ENCODE measurements at regions not wholly inside any gene's neighbourhood (a gene's known extent, or its start where the extent isn't known, plus 50 kb on each side); places are given as distances from the start of the nearest gene placed in this dataset.

- ChIA-PET CTCF (no interaction called here), POLR2A (no interaction called here)
- TF ChIP-seq MYC (IDR thresholded peaks at IDR 0.05; ENCODE audit: low read depth, low read length) = no peak
- TF ChIP-seq POLR2A (IDR thresholded peaks at IDR 0.05; ENCODE audit: low read depth, low read length) = no peak
- TF ChIP-seq FOS (IDR thresholded peaks at IDR 0.05; ENCODE audit: borderline replicate concordance, insufficient read depth, low read length) = no peak
- no peak for TF ChIP-seq GATA2 (IDR thresholded peaks at IDR 0.05; ENCODE audit: insufficient read depth, insufficient read length, low read depth, low read length)
- no peak for TF ChIP-seq JUN (IDR thresholded peaks at IDR 0.05; ENCODE audit: borderline replicate concordance, insufficient read depth, insufficient read length, low read depth)
- Histone ChIP-seq H3K27ac (ENCODE audit: insufficient read depth, low read depth, low read length) (no peak overlapping the region), H3K4me2 (ENCODE audit: insufficient read depth, low read length) (no peak overlapping the region), H4K20me1 (replicated peaks; ENCODE audit: control insufficient read depth, extremely low read depth, insufficient read depth, low read length) (no peaks in the 10 kb centered on the region), H3K9me1 (replicated peaks; ENCODE audit: control insufficient read depth, extremely low read depth, insufficient read depth, low read length) (no peaks in the 10 kb centered on the region), H3K9ac (replicated peaks; ENCODE audit: extremely low read depth, insufficient read depth, low read length) (no peak overlapping the region), H3K27me3 (ENCODE audit: control insufficient read depth in 2 of 2, insufficient read depth in 2 of 2, low read length in 2 of 2) (no peaks in the 10 kb centered on the region), H3K36me3 (ENCODE audit: control insufficient read depth in 2 of 2, extremely low read depth in 1 of 2, insufficient read depth in 2 of 2, low read length in 2 of 2) (no peaks in the 10 kb centered on the region), H2AFZ (ENCODE audit: low read depth, low read length) (no peak overlapping the region), H3K79me2 (ENCODE audit: control insufficient read depth, insufficient read depth, low read length) (no peaks in the 10 kb centered on the region), H3K9me3 (replicated peaks; ENCODE audit: control insufficient read depth, insufficient read depth, low read length) (no peaks in the 10 kb centered on the region), H3K4me3 (replicated peaks in 1 of 3; ENCODE audit: insufficient read depth in 1 of 3, low read depth in 1 of 3, low read length in 3 of 3) (no peak overlapping the region), H3K4me1 (ENCODE audit: control insufficient read depth, extremely low read depth, insufficient read depth, low read length) (no peaks in the 10 kb centered on the region)
- dilution Hi-C loops (cut with MboI; ENCODE audit: extremely low pct_ligation_motif_present, low sequenced_read_pairs) (no loop called here), intact Hi-C loops (cut with micrococcal nuclease) (no loop called here)
- no peak for DNase-seq (ENCODE audit: low read depth, low spot score)
- BruUV-seq (replicated peaks) = no TSS peak
- no peak for FAIRE-seq
Measured at GRCh38 chr4:36966756-36967460, 277.6 kb upstream of the NWD2 start.

- TF ChIP-seq POLR2AphosphoS5 (IDR thresholded peaks at IDR 0.05; ENCODE audit: insufficient read depth, low read depth, low read length) (no peak), GATA2 (IDR thresholded peaks at IDR 0.05; ENCODE audit: insufficient read depth, insufficient read length, low read depth, low read length) (no peak), MYC (IDR thresholded peaks at IDR 0.05; ENCODE audit: low read depth, low read length) (no peak), JUN (IDR thresholded peaks at IDR 0.05; ENCODE audit: borderline replicate concordance, insufficient read depth, insufficient read length, low read depth) (no peak), CTCF (IDR thresholded peaks at IDR 0.05; ENCODE audit: extremely low read depth in 1 of 2, insufficient read depth in 1 of 2, low read depth in 1 of 2, low read length in 2 of 2) (no peak), MAX (IDR thresholded peaks at IDR 0.05; ENCODE audit: insufficient read depth, insufficient read length) (no peak), FOS (IDR thresholded peaks at IDR 0.05; ENCODE audit: borderline replicate concordance, insufficient read depth, low read length) (no peak), EZH2 (IDR thresholded peaks at IDR 0.05; ENCODE audit: borderline replicate concordance, low read depth, low read length, severe bottlenecking) (no peak), POLR2A (IDR thresholded peaks at IDR 0.05; ENCODE audit: low read depth, low read length) (no peak)
- Histone ChIP-seq H3K79me2 (ENCODE audit: control insufficient read depth, insufficient read depth, low read length) (no peaks in the 10 kb centered on the region), H3K4me1 (ENCODE audit: control insufficient read depth, extremely low read depth, insufficient read depth, low read length) (no peaks in the 10 kb centered on the region), H3K27me3 (ENCODE audit: control insufficient read depth in 2 of 2, insufficient read depth in 2 of 2, low read length in 2 of 2) (no peaks in the 10 kb centered on the region), H2AFZ (ENCODE audit: low read depth, low read length) (no peak overlapping the region), H3K36me3 (ENCODE audit: control insufficient read depth in 2 of 2, extremely low read depth in 1 of 2, insufficient read depth in 2 of 2, low read length in 2 of 2) (no peaks in the 10 kb centered on the region), H3K4me2 (ENCODE audit: insufficient read depth, low read length) (no peak overlapping the region), H3K9ac (replicated peaks; ENCODE audit: extremely low read depth, insufficient read depth, low read length) (no peak overlapping the region), H3K27ac (ENCODE audit: insufficient read depth, low read depth, low read length) (no peak overlapping the region), H3K4me3 (replicated peaks in 1 of 3; ENCODE audit: insufficient read depth in 1 of 3, low read depth in 1 of 3, low read length in 3 of 3) (no peak overlapping the region), H3K9me1 (replicated peaks; ENCODE audit: control insufficient read depth, extremely low read depth, insufficient read depth, low read length) (no peaks in the 10 kb centered on the region), H4K20me1 (replicated peaks; ENCODE audit: control insufficient read depth, extremely low read depth, insufficient read depth, low read length) (no peaks in the 10 kb centered on the region), H3K9me3 (replicated peaks; ENCODE audit: control insufficient read depth, insufficient read depth, low read length) (no peaks in the 10 kb centered on the region)
- no peak for FAIRE-seq
- POLR2A ChIA-PET = no interaction called here
- intact Hi-C loops (cut with micrococcal nuclease) (no loop called here), dilution Hi-C loops (cut with MboI; ENCODE audit: extremely low pct_ligation_motif_present, low sequenced_read_pairs) (no loop called here)
- CTCF ChIA-PET = no interaction called here
- no TSS peak for BruUV-seq (replicated peaks)
- no peak for DNase-seq (ENCODE audit: low read depth, low spot score)
Measured at GRCh38 chr4:36979533-36979932, 265.0 kb upstream of the NWD2 start.
